Endodermal cell (in vitro differentiated cells): ENCODE measurements at regions not wholly inside any gene's neighbourhood (a gene's known extent, or its start where the extent isn't known, plus 50 kb on each side); places are given as distances from the start of the nearest gene placed in this dataset.

Experiments
- DNase-seq: peaks from one replicate; pipeline ENCODE4 v3.0.0-alpha.2; 2017
- H3K27ac ChIP-seq: 2 replicates; pipeline ENCODE4 v1.5.1; 2013; ENCODE audit warnings: mild to moderate bottlenecking, low read depth, low read length, moderate library complexity
- H3K27me3 ChIP-seq: 2 replicates; pipeline ENCODE4 v1.6.1; 2013; ENCODE audit warnings: mild to moderate bottlenecking, low read length, moderate library complexity; ENCODE audit not compliant: insufficient read depth, control insufficient read depth, poor library complexity, severe bottlenecking
- H3K36me3 ChIP-seq: 2 replicates; pipeline ENCODE4 v1.7.0; 2013; ENCODE audit warnings: mild to moderate bottlenecking, low read length, moderate library complexity; ENCODE audit not compliant: control insufficient read depth, insufficient read depth
- H3K4me1 ChIP-seq: one replicate; pipeline ENCODE4 v1.7.0; 2013; ENCODE audit warnings: low read length; ENCODE audit not compliant: control insufficient read depth, insufficient read depth
- H3K4me3 ChIP-seq: 2 replicates; pipeline ENCODE4 v1.5.1; 2013; ENCODE audit warnings: mild to moderate bottlenecking, low read length, moderate library complexity
- H3K9ac ChIP-seq: 2 replicates; pipeline ENCODE4 v1.6.1; 2013; ENCODE audit warnings: mild to moderate bottlenecking, low read length, moderate library complexity; ENCODE audit not compliant: poor library complexity, severe bottlenecking; ENCODE audit errors: extremely low read depth
- H3K9me3 ChIP-seq: 2 replicates; pipeline ENCODE4 v1.6.1; 2013; ENCODE audit warnings: mild to moderate bottlenecking, low read length, moderate library complexity; ENCODE audit not compliant: control insufficient read depth
- H3K27ac Mint-ChIP-seq: 2 replicates; pipeline ENCODE4 v1.8.0; 2020; ENCODE audit warnings: mixed read lengths
- H3K27me3 Mint-ChIP-seq: 2 replicates; pipeline ENCODE4 v1.8.0; 2021; ENCODE audit warnings: mild to moderate bottlenecking, mixed read lengths; ENCODE audit not compliant: insufficient read depth
- H3K36me3 Mint-ChIP-seq: 2 replicates; pipeline ENCODE4 v1.8.0; 2020; ENCODE audit warnings: low read depth, mixed read lengths
- H3K4me1 Mint-ChIP-seq: 2 replicates; pipeline ENCODE4 v1.8.0; 2020; ENCODE audit warnings: mixed read lengths
- H3K4me3 Mint-ChIP-seq: 2 replicates; pipeline ENCODE4 v1.8.0; 2020; ENCODE audit warnings: mild to moderate bottlenecking, moderate library complexity, mixed read lengths
- H3K9me3 Mint-ChIP-seq: 2 replicates; pipeline ENCODE4 v1.8.0; 2020; ENCODE audit warnings: mild to moderate bottlenecking, mixed read lengths
- WGBS, 2 experiments: methylation state at CpG; one replicate each; pipeline versions ENCODE4 v1.1.5 to v1.1.7; 2013; ENCODE audit warnings: missing lambda C conversion rate in 2 of 2, mixed read lengths in 1 of 2; ENCODE audit not compliant: insufficient coverage in 1 of 2, insufficient read length in 1 of 2; 5-methylcytosine and 5-hydroxymethylcytosine counted together
- TF ChIP-seq, protein P1 (sequence below): fragments of 200-600 bp; sonication (generic); conservative IDR thresholded peaks from 2 replicates; pipeline ENCODE4 v1.5.0; 2021; ENCODE audit warnings: antibody characterized with exemption, mild to moderate bottlenecking

DNA sequence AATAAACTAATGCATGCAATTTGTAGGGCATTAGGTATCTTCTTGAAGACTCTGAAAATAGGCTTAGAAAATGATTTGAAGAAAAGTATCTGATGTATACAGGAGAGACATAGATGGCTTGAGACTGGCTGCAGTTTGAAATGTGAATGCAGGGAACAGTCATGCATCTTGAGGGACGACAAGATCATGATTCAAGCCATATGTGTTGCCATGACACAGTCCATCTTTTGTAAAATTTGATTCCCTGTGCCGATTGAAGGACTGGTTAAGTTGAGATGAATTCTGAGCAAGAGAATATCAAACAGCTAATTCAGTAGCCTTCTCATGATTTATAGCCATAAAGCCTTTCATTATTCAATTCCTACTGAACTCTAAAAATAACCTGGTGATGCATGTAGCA is 231.6 kb downstream of the CASP12 start:
- H3K27me3 ChIP-seq: no peaks in the 10 kb centered on the region
- no peaks in the 10 kb centered on the region for H3K4me1 Mint-ChIP-seq
- no peaks in the 10 kb centered on the region for H3K36me3 ChIP-seq
- no peak overlapping the region for H3K27ac Mint-ChIP-seq
- WGBS, 2 experiments: 81 to 82% methylated on average over 1 to 2 of the region's 2 CpGs
- H3K4me1 ChIP-seq: no peaks in the 10 kb centered on the region
- TF ChIP-seq, protein P1, sequence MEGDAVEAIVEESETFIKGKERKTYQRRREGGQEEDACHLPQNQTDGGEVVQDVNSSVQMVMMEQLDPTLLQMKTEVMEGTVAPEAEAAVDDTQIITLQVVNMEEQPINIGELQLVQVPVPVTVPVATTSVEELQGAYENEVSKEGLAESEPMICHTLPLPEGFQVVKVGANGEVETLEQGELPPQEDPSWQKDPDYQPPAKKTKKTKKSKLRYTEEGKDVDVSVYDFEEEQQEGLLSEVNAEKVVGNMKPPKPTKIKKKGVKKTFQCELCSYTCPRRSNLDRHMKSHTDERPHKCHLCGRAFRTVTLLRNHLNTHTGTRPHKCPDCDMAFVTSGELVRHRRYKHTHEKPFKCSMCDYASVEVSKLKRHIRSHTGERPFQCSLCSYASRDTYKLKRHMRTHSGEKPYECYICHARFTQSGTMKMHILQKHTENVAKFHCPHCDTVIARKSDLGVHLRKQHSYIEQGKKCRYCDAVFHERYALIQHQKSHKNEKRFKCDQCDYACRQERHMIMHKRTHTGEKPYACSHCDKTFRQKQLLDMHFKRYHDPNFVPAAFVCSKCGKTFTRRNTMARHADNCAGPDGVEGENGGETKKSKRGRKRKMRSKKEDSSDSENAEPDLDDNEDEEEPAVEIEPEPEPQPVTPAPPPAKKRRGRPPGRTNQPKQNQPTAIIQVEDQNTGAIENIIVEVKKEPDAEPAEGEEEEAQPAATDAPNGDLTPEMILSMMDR: no peak
- no peak overlapping the region for H3K4me3 ChIP-seq
- no peak overlapping the region for H3K9ac ChIP-seq
- no peaks in the 10 kb centered on the region for H3K27me3 Mint-ChIP-seq
- DNase-seq: no peak
- no peaks in the 10 kb centered on the region for H3K9me3 Mint-ChIP-seq
- H3K9me3 ChIP-seq: no peaks in the 10 kb centered on the region
- H3K4me3 Mint-ChIP-seq: no peak overlapping the region
- H3K27ac ChIP-seq: no peak overlapping the region
- H3K36me3 Mint-ChIP-seq: no peaks in the 10 kb centered on the region

DNA sequence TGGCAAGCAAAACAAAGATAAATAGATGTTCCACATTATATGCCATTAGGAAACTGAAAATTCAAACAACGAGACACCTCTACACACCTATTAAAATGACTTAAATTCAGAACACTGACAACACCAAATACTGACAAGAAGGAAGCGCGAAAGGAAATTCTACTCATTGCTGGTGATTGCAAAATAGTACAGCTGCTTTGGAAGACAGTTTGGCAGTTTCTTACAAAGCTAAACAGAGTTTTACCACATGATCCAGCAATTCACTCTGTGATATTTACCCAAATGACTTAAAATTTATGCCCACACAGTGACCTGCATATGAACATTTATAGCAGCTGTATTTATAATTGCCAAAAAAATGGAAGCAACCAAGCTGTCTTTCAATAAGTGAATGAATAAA is 232.6 kb downstream of the CASP12 start:
- WGBS, 2 experiments: 98% methylated on average over 3 of the region's 3 CpGs; no CpG with 5 or more reads in 1 of the 2 experiments
- Mint-ChIP-seq H3K36me3 (no peaks in the 10 kb centered on the region), H3K27me3 (no peaks in the 10 kb centered on the region), H3K4me3 (no peak overlapping the region), H3K27ac (no peak overlapping the region), H3K9me3 (no peaks in the 10 kb centered on the region), H3K4me1 (no peaks in the 10 kb centered on the region)
- H3K27me3 ChIP-seq: no peaks in the 10 kb centered on the region
- no peak overlapping the region for H3K4me3 ChIP-seq
- TF ChIP-seq, protein P1: no peak
- no peak overlapping the region for H3K9ac ChIP-seq
- no peak for DNase-seq
- no peaks in the 10 kb centered on the region for H3K9me3 ChIP-seq
- H3K27ac ChIP-seq: no peak overlapping the region
- no peaks in the 10 kb centered on the region for H3K36me3 ChIP-seq
- H3K4me1 ChIP-seq: no peaks in the 10 kb centered on the region

DNA sequence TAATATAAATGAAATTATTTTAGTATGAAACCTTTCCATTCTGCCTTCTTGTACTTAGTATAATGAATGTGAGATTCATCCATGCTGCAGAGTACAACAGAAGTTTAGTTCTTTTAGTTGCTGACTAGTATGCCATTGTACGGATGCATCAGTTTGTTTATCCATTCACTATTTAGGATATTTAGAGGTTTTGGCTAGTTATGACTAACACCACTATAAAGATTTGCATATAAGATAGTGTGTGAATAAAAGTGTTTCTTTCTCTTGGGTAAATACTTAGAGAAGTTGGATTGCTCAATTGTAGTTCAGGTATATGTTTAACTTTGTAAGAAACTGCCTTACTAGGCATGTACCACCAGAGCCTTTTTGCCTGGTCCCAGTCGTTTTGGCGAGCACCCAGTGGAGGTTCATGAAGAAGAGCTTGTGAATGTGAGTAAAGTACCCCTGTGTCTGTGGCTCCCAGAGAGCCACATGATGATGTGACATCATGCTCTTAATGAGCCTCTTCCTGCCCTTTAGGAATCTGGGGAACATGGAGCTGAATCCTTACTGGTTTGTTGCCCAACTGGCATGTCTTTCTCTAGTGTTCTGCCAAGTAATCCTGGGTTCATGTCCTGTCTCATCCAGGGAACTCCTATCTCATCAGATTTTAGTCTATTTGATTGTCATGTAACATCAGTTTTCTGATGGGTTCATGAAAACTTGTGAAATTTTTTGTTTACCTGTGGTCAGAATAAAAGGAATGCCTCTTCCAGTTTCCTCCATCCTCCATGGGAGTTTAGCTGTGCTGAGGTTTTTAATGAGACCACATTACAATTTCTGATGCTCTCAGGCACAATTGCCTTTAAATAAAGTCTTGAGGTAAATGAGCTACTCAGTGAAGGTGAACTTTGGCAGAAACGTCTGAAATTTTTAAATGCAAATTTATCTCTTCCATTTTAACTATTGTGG is 234.8 kb downstream of the CASP12 start:
- no peaks in the 10 kb centered on the region for H3K27me3 Mint-ChIP-seq
- no peak overlapping the region for H3K4me3 ChIP-seq
- H3K4me1 Mint-ChIP-seq: no peaks in the 10 kb centered on the region
- no peaks in the 10 kb centered on the region for H3K27me3 ChIP-seq
- 95 to 98% methylated on average over 2 to 3 of the region's 4 CpGs for WGBS, 2 experiments
- no peak overlapping the region for H3K27ac ChIP-seq
- H3K9me3 Mint-ChIP-seq: peaks cover 3% of the 10 kb centered on the region
- TF ChIP-seq, protein P1: no peak
- H3K4me1 ChIP-seq: no peaks in the 10 kb centered on the region
- no peaks in the 10 kb centered on the region for H3K36me3 Mint-ChIP-seq
- H3K27ac Mint-ChIP-seq: no peak overlapping the region
- no peak for DNase-seq
- H3K4me3 Mint-ChIP-seq: no peak overlapping the region
- no peak overlapping the region for H3K9ac ChIP-seq
- H3K9me3 ChIP-seq: no peaks in the 10 kb centered on the region
- no peaks in the 10 kb centered on the region for H3K36me3 ChIP-seq
